ENCODE measurements at regions not wholly inside any gene's neighbourhood (a gene's known extent, or its start where the extent isn't known, plus 50 kb on each side); places are given as distances from the start of the nearest gene placed in this dataset.

GRCh38 chr12:114875313-114875712 is 191.3 kb upstream of the TBX3 start:
- no peak for DNase-seq (ENCODE audit: low read depth, low spot score)

- no peak for DNase-seq (ENCODE audit: low read depth, low spot score)
Observed at GRCh38 chr12:114873656-114874055, 189.7 kb upstream of the TBX3 start.

- DNase-seq (ENCODE audit: low read depth, low spot score), result peak; percentile 64
Observed at GRCh38 chr12:114868995-114869834, 185.2 kb upstream of the TBX3 start.

GRCh38 chr12:114866331-114866730 is 182.4 kb upstream of the TBX3 start:
- no peak for DNase-seq (ENCODE audit: low read depth, low spot score)

GRCh38 chr12:114864837-114865551 is 181.0 kb upstream of the TBX3 start:
- peak; percentile 10 for DNase-seq (ENCODE audit: low read depth, low spot score)

- no peak for DNase-seq (ENCODE audit: low read depth, low spot score)
Observed at GRCh38 chr12:114863911-114864310, 179.9 kb upstream of the TBX3 start.

- DNase-seq (ENCODE audit: low read depth, low spot score), result no peak
Observed at GRCh38 chr12:114860969-114861368, 177.0 kb upstream of the TBX3 start.

GRCh38 chr12:114858388-114859146 is 174.6 kb upstream of the TBX3 start:
- DNase-seq (ENCODE audit: low read depth, low spot score), result no peak

GRCh38 chr12:114855678-114856077 is 171.7 kb upstream of the TBX3 start:
- DNase-seq (ENCODE audit: low read depth, low spot score), result no peak

- DNase-seq (ENCODE audit: low read depth, low spot score), result no peak
Observed at GRCh38 chr12:114852976-114853529, 169.1 kb upstream of the TBX3 start.

GRCh38 chr12:114851981-114852380 is 168.0 kb upstream of the TBX3 start:
- DNase-seq (ENCODE audit: low read depth, low spot score), result no peak

GRCh38 chr12:114850661-114851275 is 166.8 kb upstream of the TBX3 start:
- DNase-seq (ENCODE audit: low read depth, low spot score), result no peak

- DNase-seq (ENCODE audit: low read depth, low spot score), result no peak
Observed at GRCh38 chr12:114848666-114849065, 164.7 kb upstream of the TBX3 start.

GRCh38 chr12:114847441-114848035 is 163.6 kb upstream of the TBX3 start:
- no peak for DNase-seq (ENCODE audit: low read depth, low spot score)

- DNase-seq (ENCODE audit: low read depth, low spot score), result no peak
Observed at GRCh38 chr12:114846771-114847170, 162.8 kb upstream of the TBX3 start.

- DNase-seq (ENCODE audit: low read depth, low spot score), result peak; percentile 58
Observed at GRCh38 chr12:114841557-114842251, 157.7 kb upstream of the TBX3 start.

- DNase-seq (ENCODE audit: low read depth, low spot score), result no peak
Observed at GRCh38 chr12:114838480-114838879, 154.5 kb upstream of the TBX3 start.

GRCh38 chr12:114836609-114837008 is 152.6 kb upstream of the TBX3 start:
- DNase-seq (ENCODE audit: low read depth, low spot score), result no peak

- no peak for DNase-seq (ENCODE audit: low read depth, low spot score)
Observed at GRCh38 chr12:114835031-114835430, 151.1 kb upstream of the TBX3 start.

GRCh38 chr12:114834621-114835020 is 150.6 kb upstream of the TBX3 start:
- peak; percentile 23 for DNase-seq (ENCODE audit: low read depth, low spot score)
